NCI-H1048 (cell line): ENCODE measurements at regions not wholly inside any gene's neighbourhood (a gene's known extent, or its start where the extent isn't known, plus 50 kb on each side); places are given as distances from the start of the nearest gene placed in this dataset.

ENCODE experiments used
- DNase-seq: peaks from one replicate; lab custom pipeline; 2025; lab: John Stamatoyannopoulos, UW

DNA sequence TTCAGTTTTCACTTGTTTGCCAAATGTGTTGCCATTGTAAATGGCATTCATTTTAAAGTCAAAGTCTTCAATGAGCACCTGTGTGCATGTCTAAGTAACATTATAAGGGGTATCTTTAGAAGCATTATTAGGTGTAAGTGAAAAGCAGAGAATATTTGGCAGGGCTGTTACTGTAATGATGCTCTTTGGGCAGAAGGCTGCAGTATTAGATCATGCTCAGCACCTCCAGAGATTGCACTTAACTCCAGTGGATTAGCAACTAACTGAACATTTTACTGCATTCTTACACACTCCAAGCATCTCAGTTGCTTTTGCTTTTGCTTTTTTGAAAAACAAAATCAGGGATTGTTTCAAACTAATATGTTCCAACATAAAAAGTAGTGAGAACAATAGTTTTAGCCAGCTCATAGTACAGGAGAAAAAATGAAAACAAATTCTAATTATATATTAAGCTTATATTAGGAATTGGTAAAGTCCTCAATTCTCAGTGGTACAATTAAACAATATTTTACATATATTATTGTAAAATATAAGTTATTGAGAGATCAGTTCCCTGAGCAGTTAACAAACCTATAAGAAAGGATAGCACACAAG is 1740.9 kb upstream of the CDH9 start:
- DNase-seq = no peak

DNA sequence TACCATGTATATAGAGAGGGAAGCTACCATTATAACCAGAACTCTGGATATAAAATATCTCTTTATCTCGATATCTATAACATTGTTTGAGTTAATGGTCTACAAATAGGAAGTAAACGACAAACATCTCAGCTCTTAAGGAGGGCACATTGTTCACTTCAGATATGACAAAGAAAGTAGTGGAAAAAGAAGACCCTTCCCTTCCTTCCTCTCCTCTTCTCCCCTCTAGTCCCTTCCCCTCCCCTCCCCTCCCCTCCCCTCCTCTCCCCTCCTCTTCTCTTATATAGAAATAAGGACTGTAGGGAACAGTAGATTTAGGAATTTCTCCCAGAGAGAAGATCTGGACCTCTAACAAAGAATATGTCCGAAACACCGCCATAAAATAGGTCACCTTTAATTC is 1731.9 kb upstream of the CDH9 start:
- no peak for DNase-seq

DNA sequence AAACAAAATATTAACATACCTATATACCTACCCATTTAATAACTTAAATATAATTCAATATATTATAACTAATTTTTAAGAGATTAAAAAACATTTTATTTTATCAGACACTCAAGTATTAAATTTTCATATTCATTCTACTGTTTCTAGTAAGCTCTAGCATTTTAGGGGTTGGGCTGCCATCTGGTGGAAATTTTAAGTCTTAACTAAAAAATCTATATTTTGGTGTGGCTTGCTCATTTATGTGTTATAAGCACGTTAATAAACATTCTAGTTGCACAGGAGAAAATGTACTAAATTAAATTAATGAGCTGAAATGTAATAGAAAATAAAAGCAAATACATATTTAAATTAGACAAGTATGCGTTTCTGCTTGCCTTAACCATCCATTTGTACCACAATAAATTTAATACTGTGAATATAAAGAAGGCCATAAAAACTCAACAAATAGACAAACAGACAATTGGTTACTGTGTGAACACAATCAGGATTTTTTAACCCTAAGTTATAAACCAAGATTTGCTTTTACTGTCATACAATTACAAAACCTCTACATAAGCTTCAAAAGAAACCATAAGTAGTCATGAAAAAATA is 1728.3 kb upstream of the CDH9 start:
- DNase-seq = peak; percentile 38

DNA sequence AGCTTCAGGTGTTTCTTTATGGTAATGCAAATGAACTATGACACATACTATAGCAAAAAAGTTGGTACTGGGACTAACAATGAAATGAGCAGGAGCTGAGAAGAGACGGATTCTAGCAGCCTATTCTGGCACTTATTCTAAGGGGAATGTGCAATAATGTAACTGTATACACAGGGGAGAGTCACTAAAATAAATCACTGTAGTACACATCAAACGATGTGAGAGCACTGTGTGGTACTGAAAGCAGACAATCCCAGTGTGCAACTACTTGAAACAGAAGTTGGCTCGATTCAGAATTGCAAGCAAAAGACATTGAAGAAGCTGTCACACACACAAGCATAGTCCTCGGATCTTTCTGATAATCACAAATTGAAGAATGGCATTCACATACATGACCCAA is 1713.0 kb upstream of the CDH9 start:
- no peak for DNase-seq

DNA sequence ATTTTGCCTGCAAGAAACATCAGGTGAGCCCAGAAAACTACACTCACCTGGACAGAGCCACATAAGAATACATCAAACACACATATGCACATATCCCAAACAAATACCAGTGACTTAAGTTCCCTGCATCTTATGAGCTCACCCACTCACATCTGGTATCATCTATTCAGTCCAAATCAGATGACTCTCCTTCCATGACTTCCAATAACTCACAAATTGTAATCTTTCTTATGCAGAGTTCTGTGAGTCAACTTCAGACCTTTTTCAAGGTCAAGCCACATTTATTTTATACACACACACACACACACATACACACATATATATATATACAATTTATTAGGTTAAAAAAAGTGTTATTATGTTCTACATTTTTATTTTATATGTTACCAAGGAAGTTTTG is 1711.9 kb upstream of the CDH9 start:
- no peak for DNase-seq

DNA sequence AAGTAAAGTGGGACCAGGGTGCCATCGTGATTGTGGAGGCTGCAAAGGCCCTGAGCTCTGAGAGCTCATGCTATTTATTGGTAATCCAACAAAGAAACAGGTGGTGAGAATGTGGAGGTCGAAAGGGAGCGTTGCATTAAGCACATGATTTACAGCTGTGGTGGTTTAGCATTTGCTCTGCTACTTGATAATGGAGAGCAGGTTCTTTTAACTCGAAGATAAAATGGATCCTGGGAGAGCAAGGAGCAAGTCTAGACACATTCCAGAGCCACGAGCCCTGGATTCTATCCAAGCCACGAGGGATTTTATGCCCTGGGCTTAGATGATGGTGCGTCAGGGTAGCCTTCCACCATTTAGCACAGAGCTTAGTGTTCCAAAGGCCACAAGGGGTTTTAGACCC is 1710.1 kb upstream of the CDH9 start:
- no peak for DNase-seq

DNA sequence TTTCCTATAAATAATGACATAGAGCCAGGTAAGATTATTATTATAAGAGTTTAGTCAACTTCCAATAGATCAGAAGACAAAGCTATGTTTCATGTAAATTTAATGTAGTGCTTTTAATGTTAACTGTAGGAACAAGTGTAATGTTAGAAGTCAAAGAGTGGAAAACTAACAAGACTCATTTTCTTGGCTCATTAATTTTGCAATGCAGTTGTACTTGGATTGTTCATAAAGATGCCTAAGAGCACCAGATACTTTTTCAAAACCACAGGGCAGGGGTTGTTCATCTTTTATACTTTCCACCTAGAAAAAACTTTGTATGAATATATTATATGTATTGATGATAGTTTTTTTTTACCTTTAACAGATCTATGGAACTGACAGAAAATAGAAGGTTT is 1705.3 kb upstream of the CDH9 start:
- no peak for DNase-seq

DNA sequence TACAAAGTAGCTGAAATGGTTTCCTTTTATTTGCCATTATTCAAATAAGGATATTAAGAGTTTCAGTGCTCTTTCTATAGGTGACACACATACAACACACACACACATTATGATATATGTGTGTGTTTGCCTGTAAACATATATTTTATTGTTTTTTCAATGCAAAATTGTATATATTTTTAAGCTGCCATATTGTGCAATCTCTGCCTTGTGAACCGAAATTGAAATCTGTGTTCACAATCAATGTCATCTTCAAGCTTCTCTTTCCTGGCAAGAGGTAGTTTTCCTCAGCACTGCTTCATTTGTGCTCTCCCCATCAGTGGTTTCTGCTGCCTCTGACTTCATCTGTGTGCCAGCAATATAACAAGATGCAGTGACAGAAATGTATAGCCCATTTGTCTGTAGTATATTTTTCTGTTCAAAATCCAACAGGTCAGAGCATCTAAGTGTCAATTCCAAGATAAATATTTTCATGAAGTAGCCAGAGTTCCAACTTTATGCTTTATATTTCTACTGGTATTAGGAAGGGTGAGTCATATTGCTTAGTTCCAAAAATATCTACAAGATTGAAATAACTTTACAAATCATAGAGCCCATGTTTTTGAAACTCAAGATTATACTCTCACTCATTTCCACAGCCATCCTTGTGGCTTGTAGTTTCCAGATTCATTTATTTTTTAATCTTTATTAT is 1704.8 kb upstream of the CDH9 start:
- no peak for DNase-seq

DNA sequence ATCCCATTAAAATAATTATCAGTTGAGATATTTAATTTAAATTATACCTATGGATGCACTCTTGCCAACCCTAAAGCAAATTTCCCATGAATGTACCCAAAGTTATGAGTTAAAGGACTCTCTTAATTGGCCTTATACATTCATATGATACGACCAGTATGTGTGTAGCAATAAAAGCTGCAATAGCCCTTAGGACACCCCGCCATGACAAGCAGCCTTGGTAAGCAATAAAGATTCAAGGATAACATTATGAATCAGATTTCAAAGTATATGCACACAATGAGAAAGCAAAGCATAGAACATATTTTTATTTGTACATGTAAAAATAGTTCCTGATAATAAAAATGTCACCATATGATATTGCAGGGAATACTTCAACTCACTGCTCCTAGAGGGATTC is 1699.3 kb upstream of the CDH9 start:
- no peak for DNase-seq

DNA sequence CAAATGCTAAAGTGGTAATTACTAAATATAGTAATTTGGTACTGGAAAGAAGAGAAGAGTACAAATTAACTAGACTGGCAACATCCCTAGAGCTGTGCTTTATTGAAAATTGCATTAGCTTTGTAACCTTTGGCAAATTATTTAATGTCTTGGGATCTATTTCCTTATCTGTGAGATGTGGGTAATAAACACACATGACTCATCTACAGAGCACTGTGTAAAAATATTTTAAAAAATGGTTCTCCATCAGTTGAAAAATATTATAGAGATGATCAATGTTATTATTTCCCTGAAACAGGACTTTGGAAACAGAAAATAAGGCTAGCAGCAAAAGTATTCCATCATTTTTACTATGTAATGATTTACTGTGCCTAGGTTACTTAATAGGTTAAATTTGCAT is 1698.8 kb upstream of the CDH9 start:
- no peak for DNase-seq

DNA sequence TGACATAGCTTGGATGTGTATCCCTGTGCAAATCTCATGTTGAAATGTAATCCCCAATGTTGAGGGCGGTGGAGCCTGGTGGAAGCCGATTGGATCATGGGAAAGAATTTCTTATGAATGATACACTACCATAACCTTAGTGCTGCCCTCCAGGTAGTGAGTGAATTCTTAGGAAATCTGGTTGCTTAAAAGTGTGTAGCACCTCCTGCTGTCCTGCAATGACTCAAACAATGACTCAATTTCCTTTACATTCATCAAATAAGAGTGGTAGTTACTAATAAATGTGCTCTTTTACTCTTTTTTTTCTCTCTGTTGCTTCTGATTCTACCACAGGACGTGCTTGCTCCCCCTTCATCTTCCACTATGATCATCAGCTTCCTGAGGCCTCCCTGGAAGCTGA is 1696.0 kb upstream of the CDH9 start:
- no peak for DNase-seq

DNA sequence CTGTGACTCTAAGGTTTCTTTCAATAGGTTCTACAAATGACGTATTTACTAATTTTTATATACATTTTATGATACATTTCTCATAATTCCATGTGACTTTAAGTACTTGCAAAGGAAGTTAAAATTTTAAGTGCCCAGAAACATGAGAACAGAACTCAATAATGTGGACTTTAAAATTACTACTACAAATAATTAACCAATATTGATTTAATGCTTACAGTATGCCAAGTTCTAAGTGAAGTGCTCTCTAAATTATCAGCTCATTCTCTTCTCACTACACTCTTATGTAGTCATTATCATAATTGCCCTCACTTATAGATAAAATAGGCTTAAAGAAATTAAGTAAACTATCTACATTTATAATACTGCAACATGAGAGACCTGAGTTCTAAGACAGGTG is 1690.7 kb upstream of the CDH9 start:
- DNase-seq = no peak

DNA sequence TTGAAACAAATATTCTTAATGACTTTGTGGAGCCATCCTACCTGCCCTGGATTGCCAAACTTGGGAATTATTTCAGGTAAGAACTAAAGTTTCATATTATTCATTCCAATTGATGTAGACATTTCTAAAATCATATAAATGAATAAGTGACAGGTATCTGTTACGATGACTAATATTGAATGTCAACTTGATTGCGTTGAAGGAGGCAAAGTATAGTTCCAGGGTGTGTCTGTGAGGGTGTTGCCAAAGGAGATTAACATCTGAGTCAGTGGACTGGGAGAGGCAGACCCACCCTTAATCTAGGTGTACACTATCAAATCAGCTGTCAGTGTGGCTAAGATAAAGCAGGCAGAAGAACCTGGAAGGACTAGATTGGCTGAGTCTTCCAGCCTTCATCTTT is 1688.4 kb upstream of the CDH9 start:
- no peak for DNase-seq

DNA sequence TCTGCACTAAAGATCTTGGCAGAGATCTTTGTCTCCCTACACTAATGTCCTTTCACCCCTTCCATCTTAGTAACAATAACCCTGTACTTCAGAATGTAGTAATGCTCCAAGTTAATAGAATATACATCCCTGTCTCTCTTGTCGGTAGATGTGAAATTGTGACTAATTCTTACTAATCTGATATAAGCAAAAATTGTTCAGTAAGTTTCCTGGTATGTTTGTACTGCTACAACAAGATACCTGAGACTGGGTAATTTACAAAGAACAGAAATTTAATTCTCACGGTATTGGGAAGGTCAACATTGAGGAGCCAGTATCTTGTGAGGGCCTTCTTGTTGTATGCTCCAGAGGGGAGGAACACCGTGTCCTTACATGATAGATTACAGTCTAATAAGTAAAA is 1686.6 kb upstream of the CDH9 start:
- DNase-seq = no peak

DNA sequence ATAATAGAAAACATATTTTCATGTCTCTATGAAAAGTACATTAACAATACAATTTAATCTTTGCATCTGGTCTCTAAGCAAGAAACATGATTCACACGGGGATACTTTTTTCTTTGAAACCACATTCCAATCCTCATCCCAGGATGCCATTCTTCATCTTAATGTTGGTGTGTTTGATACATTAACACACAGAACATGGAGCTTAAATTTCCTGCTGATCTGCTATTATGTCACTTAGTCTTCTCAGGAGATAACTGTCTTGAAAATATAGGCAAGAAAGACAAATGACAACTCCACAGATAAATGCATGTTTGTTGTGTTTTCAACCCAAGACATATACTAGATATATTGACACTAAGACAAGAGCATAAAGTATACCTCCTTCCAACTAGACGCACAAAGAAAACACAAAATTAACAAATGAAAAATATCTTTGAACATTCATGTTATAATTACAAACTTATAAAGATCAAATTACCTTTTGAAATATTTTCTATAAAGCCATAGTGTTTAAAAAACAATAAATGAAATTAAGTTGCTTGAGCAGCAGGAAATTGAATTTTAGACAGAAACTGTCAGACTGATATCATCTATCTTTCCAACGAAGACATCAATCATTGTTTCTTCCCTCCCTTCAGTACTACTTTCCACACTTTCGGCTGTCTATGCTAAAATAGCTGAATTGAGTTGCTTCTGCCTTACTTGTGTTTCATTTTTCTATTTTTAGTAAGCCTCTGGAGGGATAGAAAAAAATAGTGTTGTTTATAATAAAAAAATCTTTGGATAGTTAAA is 1676.7 kb upstream of the CDH9 start:
- no peak for DNase-seq

DNA sequence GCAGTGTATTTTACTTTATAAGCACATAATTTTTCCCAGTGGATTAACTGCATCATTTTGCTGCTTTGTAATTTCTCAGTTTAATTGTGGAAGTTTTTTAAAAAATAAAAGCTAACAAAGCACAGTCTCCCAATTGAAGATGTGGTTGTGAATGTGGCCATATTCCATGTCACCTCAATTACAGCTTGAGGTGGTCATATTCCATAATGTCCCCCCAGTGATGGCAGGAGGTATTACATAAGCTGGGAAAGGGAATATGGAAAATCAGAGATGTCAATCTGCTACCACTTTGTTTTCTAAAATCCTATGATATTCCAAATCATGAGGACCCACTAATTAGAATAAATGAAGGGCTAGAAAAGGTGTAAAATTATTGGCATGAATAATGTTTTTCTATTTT is 1672.0 kb upstream of the CDH9 start:
- no peak for DNase-seq

DNA sequence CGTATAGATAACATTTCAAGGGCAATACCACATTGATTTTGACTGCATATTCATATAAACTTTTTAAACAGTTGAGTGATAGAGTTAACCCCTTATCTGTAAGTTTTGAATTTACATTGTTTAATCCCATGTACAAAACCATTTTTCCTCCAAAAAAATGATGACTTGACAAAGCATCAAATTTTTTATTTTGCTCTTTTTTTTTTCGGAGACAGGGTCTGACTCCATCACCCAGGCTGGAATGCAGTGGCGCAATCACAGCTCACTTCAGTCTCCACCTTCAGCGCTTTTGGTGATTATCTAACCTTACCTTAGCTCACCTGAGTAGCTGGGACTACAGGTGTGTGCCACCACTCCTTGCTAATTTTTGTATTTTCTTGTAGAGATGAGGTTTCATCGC is 1670.1 kb upstream of the CDH9 start:
- DNase-seq = no peak

DNA sequence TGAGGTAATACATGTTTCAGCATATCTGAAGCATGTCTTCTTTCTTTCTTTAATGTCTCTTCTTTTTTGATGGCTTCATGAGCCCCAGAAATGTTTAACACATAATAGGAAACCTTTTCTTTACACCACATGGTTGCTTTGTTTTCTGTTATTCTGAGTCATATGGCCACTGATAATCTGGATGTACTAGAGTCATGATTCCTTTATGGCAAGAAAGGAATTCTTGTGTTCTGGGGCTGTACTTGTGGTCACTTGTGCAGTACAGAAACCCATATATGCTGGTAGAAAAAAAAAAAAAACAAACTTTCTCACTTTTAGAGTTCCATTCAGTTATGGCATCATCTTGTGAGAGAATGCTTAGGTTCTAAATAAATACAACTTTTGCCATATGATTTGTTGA is 1669.3 kb upstream of the CDH9 start:
- no peak for DNase-seq

DNA sequence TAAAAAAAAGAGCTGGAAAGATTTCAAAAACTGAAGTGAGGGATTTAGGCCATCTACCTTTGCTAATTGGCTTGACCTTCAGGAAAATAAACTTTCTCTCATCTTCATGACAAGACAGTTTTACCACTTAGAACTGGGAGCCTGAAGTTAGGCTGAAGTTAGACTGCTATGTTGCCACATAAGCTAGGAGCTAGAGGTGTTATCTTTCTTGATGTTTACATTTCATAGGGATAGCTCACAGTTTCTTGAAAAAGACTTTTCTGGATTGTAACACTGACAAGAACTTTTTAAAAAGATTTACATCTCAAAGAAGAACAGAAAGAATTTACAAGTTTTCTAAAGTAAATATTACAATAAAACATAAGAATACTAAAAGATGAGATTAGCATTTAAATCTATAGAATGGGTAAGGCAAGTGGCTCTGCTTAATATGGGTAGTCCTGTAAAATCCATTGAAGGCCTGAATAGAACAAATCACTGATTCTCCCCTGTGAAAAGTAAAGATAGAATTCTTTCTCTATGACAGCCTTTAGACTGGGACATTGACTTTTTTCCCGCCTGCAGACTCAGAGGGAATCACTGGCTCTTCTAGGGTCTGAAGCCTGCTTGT is 1665.4 kb upstream of the CDH9 start:
- DNase-seq = no peak

DNA sequence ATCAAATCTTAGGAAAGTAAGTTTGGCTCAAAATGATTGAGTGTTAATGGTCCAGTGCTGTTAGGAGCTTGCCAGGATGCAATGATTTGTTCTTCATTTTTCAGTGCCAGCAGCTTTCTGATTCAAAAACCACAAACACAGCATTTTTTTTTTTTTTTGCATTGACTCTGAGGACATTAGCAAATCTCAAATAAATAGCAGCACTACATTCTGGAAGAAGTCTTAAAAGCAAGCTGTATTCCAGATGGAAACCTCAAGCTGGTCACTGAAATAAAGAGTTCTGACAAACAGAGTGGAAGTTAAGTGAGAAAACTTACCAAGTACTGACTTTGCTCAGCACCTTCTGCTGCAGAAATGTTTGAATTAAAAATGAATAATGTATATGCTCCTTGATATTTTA is 1653.1 kb upstream of the CDH9 start:
- no peak for DNase-seq

DNA sequence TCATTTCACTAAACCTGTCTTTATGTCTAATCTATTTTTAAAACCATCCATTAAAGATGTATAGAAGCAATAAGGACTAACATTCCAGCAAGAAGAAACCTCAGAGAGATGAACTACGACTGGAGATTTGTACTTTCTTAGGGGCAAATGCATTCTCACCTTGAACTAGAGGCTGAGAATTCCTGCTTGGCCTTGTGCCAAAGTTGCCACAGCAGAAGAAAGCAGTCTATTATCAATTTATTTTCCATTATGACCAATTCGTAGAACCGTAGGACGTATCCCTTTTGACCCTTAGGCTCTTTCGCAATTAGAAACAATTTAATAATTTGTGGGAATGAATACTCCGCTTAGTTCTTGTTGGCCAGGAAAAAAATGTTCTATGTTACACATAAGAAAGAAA is 1647.4 kb upstream of the CDH9 start:
- DNase-seq = no peak

DNA sequence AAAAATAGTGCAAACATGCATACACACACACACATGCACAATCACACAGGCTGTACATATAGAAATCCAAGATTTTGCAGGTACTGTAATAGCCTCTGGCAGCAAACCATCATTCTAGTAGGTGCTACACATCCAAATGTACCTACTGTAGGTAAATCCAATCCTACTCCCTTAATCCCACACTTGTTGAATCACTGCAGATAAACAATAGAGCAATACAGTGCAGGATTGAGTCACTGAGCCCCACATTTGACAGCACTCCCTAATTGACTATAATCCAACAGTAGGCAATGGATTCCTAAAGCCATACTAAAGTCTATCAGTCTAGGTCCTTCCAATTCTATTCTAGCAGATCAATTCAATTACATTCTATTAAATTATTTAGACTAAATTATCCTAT is 1640.5 kb upstream of the CDH9 start:
- no peak for DNase-seq

DNA sequence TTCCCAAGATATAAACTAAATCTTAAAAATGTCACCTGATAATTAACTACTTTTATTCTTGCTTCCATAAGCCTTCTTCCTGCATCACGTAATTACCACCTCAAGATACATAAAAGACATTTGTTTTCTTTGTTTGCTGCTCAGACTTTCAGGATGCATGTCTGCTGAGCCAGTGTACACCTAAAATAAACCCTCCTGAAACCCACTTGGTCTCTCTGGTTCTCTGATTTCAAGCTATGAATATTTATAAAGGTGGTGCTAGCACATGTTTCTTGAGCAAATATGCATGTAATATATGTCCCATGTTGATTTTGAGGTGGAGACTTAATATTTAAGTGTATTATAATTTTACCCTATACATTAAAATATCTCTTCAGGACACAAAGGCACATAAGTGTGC is 1627.7 kb upstream of the CDH9 start:
- no peak for DNase-seq
